ENCODE measurements at regions not wholly inside any gene's neighbourhood (a gene's known extent, or its start where the extent isn't known, plus 50 kb on each side); places are given as distances from the start of the nearest gene placed in this dataset.
"Not testable (repeated sequence)": the region's sequence is repeated elsewhere in the genome, so short reads cannot be mapped to it uniquely, and the experiment has no call there.

GRCh38 chr4:55028196-55028595 lies 97.2 kb downstream of the KDR start:
- DNase-seq (ENCODE audit: low read depth in 1 of 2, low spot score in 1 of 2): no peak

GRCh38 chr4:55027596-55027995 lies 97.8 kb downstream of the KDR start:
- DNase-seq (ENCODE audit: low read depth in 1 of 2, low spot score in 1 of 2): no peak

GRCh38 chr4:55025456-55025855 lies 99.9 kb downstream of the KDR start:
- not testable (repeated sequence) for DNase-seq (ENCODE audit: low read depth in 1 of 2, low spot score in 1 of 2)

- no peak for DNase-seq (ENCODE audit: low read depth in 1 of 2, low spot score in 1 of 2)
Observed at GRCh38 chr4:55023030-55023429, 102.4 kb downstream of the KDR start.

- no peak for DNase-seq (ENCODE audit: low read depth in 1 of 2, low spot score in 1 of 2)
Observed at GRCh38 chr4:55021214-55021613, 104.2 kb downstream of the KDR start.

GRCh38 chr4:55020131-55020530 lies 105.3 kb downstream of the KDR start:
- DNase-seq (ENCODE audit: low read depth in 1 of 2, low spot score in 1 of 2): no peak

GRCh38 chr4:55018978-55019377 lies 106.4 kb downstream of the KDR start:
- no peak for DNase-seq (ENCODE audit: low read depth in 1 of 2, low spot score in 1 of 2)

GRCh38 chr4:55018521-55018920 lies 106.9 kb downstream of the KDR start:
- DNase-seq (ENCODE audit: low read depth in 1 of 2, low spot score in 1 of 2): no peak

- DNase-seq (ENCODE audit: low read depth in 1 of 2, low spot score in 1 of 2): no peak
Observed at GRCh38 chr4:55017406-55017805, 108.0 kb downstream of the KDR start.

GRCh38 chr4:55016131-55016530 lies 109.3 kb downstream of the KDR start:
- DNase-seq (ENCODE audit: low read depth in 1 of 2, low spot score in 1 of 2): no peak

- no peak for DNase-seq (ENCODE audit: low read depth in 1 of 2, low spot score in 1 of 2)
Observed at GRCh38 chr4:55014876-55015275, 110.5 kb downstream of the KDR start.

GRCh38 chr4:55013431-55013955 lies 111.9 kb downstream of the KDR start:
- DNase-seq (ENCODE audit: low read depth in 1 of 2, low spot score in 1 of 2): no peak

- DNase-seq (ENCODE audit: low read depth in 1 of 2, low spot score in 1 of 2): no peak
Observed at GRCh38 chr4:55012363-55013230, 112.8 kb downstream of the KDR start.

- no peak for DNase-seq (ENCODE audit: low read depth in 1 of 2, low spot score in 1 of 2)
Observed at GRCh38 chr4:55011761-55012160, 113.6 kb downstream of the KDR start.

- no peak for DNase-seq (ENCODE audit: low read depth in 1 of 2, low spot score in 1 of 2)
Observed at GRCh38 chr4:55010550-55010949, 114.8 kb downstream of the KDR start.

- DNase-seq (ENCODE audit: low read depth in 1 of 2, low spot score in 1 of 2): no peak
Observed at GRCh38 chr4:55008166-55009056, 117.0 kb downstream of the KDR start.

GRCh38 chr4:55005910-55006309 lies 119.5 kb downstream of the KDR start:
- DNase-seq (ENCODE audit: low read depth in 1 of 2, low spot score in 1 of 2): no peak

- DNase-seq (ENCODE audit: low read depth in 1 of 2, low spot score in 1 of 2): no peak
Observed at GRCh38 chr4:55004831-55005230, 120.6 kb downstream of the KDR start.

- no peak for DNase-seq (ENCODE audit: low read depth in 1 of 2, low spot score in 1 of 2)
Observed at GRCh38 chr4:55002431-55002830, 123.0 kb downstream of the KDR start.

GRCh38 chr4:55001538-55001937 lies 123.9 kb downstream of the KDR start:
- DNase-seq (ENCODE audit: low read depth in 1 of 2, low spot score in 1 of 2): no peak

- DNase-seq (ENCODE audit: low read depth in 1 of 2, low spot score in 1 of 2): no peak
Observed at GRCh38 chr4:54999003-54999402, 126.4 kb downstream of the KDR start.

- DNase-seq (ENCODE audit: low read depth in 1 of 2, low spot score in 1 of 2): not testable (repeated sequence)
Observed at GRCh38 chr4:54993473-54994026, 131.8 kb downstream of the KDR start.

Measured in activated T-helper 1 cell treated with anti-CD3 and anti-CD28 coated beads, Interleukin-2, amount 50 U/mL, for 16 hours (primary cell).